Subcutaneous abdominal adipose tissue (tissue), 5 donors: ENCODE measurements at regions not wholly inside any gene's neighbourhood (a gene's known extent, or its start where the extent isn't known, plus 50 kb on each side); places are given as distances from the start of the nearest gene placed in this dataset.

Experiments used
- H3K27ac ChIP-seq: one replicate; pipeline ENCODE4 v1.7.0; 2013; ENCODE audit warnings: low read depth, mild to moderate bottlenecking, inconsistent platforms, low read length, moderate library complexity
- H3K27me3 ChIP-seq, 5 donors: one replicate each; pipeline ENCODE4 v1.7.0; 2013; ENCODE audit warnings: low read length in 5 of 5, inconsistent platforms in 1 of 5; ENCODE audit not compliant: control insufficient read depth in 5 of 5, insufficient read depth in 4 of 5
- H3K36me3 ChIP-seq, 5 donors: one replicate each; pipeline ENCODE4 v1.7.0; 2013; ENCODE audit warnings: low read length in 5 of 5; ENCODE audit not compliant: control insufficient read depth in 5 of 5, insufficient read depth in 5 of 5
- H3K4me1 ChIP-seq, 5 donors: one replicate each; pipeline ENCODE4 v1.7.0; 2013; ENCODE audit warnings: low read length in 5 of 5, mild to moderate bottlenecking in 3 of 5, moderate library complexity in 1 of 5; ENCODE audit not compliant: control insufficient read depth in 5 of 5, insufficient read depth in 5 of 5
- H3K4me3 ChIP-seq, 5 donors: one replicate each; pipeline ENCODE4 v1.7.0; 2013; ENCODE audit warnings: low read length in 5 of 5, low read depth in 1 of 5
- H3K9ac ChIP-seq, 5 donors: one replicate each; pipeline ENCODE4 v1.7.0; 2013; ENCODE audit warnings: low read length in 5 of 5, mild to moderate bottlenecking in 4 of 5, moderate library complexity in 3 of 5
- H3K9me3 ChIP-seq, 5 donors: one replicate each; pipeline ENCODE4 v1.7.0; 2013; ENCODE audit warnings: low read length in 5 of 5; ENCODE audit not compliant: control insufficient read depth in 5 of 5
- donor health status: healthy.
- donor health status: healthy.
- donor health status: healthy.
- donor health status: healthy.
- donor health status: healthy.

DNA sequence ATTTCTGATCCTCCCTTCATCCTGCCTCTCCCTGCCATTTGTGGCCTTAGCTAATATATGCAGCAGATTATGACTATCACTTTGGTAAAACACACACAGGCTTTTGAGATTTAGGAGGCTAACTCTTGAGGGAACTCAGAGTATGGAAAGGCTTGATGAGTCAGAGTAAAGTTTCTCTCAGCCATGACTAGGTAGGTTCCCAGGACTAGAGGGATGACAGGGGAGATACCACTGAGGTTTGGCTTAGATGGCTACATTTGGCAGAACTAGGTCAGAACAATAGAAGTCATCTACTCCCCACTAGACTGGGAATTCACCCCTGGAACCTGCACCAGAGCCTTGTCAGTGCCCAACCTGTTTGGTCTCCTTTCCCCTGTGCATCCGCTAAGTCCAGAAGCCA, 585.7 kb downstream of the TLL1 start:
- Histone ChIP-seq H3K36me3 (no peaks in the 10 kb centered on the region), H3K9me3 (no peaks in the 10 kb centered on the region), H3K9ac (no peak overlapping the region), H3K27me3 (no peaks in the 10 kb centered on the region), H3K4me3 (no peak overlapping the region), H3K27ac (no peak overlapping the region), H3K4me1 (peaks cover 0 to 7% (median 0%) of the 10 kb centered on the region in 5 donors)

DNA sequence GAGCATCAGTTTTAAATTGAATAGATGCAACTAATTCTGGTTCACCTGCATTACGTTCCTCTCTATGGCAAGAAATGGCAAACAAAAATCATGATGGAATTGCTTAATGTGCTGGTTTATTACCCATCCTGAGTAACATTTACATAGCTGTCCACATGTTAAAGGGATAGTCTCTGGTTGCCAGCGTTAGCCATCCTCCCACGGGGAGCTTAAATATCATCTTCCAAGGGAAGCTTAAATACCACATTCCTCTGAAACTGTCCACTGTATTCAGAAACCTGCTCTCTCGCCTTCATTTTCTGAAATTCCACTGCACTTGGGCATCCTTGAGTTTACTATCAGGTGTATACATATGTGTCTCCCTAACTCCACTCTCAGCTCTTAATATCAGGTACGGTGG, 586.6 kb downstream of the TLL1 start:
- peaks cover 0 to 7% (median 0%) of the 10 kb centered on the region in 5 donors for H3K4me1 ChIP-seq
- H3K4me3 ChIP-seq = no peak overlapping the region
- no peaks in the 10 kb centered on the region for H3K9me3 ChIP-seq
- no peaks in the 10 kb centered on the region for H3K36me3 ChIP-seq
- no peaks in the 10 kb centered on the region for H3K27me3 ChIP-seq
- no peak overlapping the region for H3K27ac ChIP-seq
- H3K9ac ChIP-seq = no peak overlapping the region

DNA sequence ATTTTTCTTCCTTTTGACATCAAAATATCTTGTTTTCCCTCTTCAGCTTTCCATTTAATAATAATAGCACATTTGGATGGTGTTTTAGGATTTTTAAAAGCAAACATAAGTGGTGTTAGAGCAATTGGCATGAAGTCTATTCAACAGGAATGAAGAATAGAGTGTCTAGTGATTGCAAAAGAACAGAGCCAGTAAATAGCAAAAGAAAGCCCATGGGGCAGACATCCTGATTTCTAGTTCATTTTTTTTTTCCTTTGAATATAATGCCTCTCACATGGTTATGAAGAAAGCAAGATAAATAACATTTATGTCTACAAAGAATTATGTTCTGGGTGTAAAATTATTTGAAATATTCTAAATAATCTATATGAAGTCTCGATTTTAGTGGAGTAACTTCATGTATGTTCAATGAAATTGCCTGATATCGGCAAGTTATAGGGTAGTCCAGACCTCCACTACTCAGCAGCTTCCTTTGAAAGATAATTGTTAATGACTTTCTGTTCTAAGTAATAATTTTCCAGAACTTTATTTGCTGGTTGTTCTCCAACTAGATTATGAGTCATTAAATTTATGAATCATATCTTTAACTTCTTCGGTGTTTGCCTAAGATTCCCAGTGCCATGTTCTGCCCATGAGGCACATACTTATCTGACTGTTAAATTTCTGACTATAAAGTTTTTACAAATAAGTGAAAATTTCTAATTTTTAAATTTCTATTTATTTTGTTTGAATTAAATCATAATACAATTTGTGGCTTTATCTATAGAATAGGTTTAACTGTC, 587.9 kb downstream of the TLL1 start:
- Histone ChIP-seq H3K4me3 (no peak overlapping the region), H3K27ac (no peak overlapping the region), H3K27me3 (no peaks in the 10 kb centered on the region), H3K9me3 (no peaks in the 10 kb centered on the region), H3K4me1 (peaks cover 0 to 7% (median 0%) of the 10 kb centered on the region in 5 donors), H3K36me3 (no peaks in the 10 kb centered on the region), H3K9ac (no peak overlapping the region)

DNA sequence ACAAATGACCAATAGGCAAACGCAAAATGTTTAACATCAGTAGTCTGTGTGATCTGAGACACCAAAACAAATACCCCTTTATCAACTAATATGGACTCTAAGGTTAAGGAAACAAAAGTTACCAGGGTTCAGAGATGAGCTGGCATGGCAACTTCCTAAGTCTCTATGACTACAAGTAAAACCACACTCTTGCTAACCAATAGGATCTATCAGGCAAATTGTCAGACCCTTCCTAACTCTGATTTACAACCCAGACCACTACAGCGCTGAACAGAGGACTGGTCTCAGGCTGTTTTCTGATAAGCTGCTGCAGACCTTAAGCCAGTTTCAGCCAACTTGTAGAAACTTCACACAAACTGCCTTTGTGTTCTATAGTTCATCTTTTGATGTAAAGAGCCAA, 608.0 kb downstream of the TLL1 start:
- no peaks in the 10 kb centered on the region for H3K36me3 ChIP-seq
- H3K9me3 ChIP-seq = no peaks in the 10 kb centered on the region
- H3K27ac ChIP-seq = no peak overlapping the region
- H3K4me1 ChIP-seq = no peaks in the 10 kb centered on the region
- no peak overlapping the region for H3K9ac ChIP-seq
- no peak overlapping the region for H3K4me3 ChIP-seq
- H3K27me3 ChIP-seq = no peaks in the 10 kb centered on the region

DNA sequence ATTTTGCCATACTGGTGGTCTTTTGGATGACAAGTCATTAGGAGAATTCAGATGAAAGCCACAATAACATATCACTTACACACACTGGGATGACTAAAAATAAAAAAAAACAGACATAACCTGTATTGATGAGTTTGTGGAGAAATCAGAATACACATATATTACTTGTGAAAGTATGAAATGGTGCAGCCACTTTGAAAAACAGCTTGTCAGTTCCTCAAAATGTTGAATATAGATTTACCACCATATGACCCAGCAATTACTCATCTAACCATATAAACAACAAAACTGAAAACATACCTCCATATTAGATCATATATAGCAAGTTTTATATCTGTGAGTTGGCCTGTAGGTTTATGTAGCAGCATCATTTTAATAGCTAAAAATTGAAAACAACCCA, 608.7 kb downstream of the TLL1 start:
- Histone ChIP-seq H3K27me3 (no peaks in the 10 kb centered on the region), H3K9me3 (no peaks in the 10 kb centered on the region), H3K36me3 (no peaks in the 10 kb centered on the region), H3K27ac (no peak overlapping the region), H3K9ac (no peak overlapping the region), H3K4me3 (no peak overlapping the region), H3K4me1 (no peaks in the 10 kb centered on the region)

- H3K4me3 ChIP-seq = no peak overlapping the region
- no peak overlapping the region for H3K27ac ChIP-seq
- no peak overlapping the region for H3K9ac ChIP-seq
- no peaks in the 10 kb centered on the region for H3K27me3 ChIP-seq
- no peaks in the 10 kb centered on the region for H3K9me3 ChIP-seq
- no peaks in the 10 kb centered on the region for H3K36me3 ChIP-seq
- H3K4me1 ChIP-seq = no peaks in the 10 kb centered on the region
Measured at GRCh38 chr4:166482758-166483157, 609.7 kb downstream of the TLL1 start.

- no peaks in the 10 kb centered on the region for H3K9me3 ChIP-seq
- H3K36me3 ChIP-seq = no peaks in the 10 kb centered on the region
- H3K9ac ChIP-seq = no peak overlapping the region
- no peaks in the 10 kb centered on the region for H3K4me1 ChIP-seq
- no peaks in the 10 kb centered on the region for H3K27me3 ChIP-seq
- H3K4me3 ChIP-seq = no peak overlapping the region
- H3K27ac ChIP-seq = no peak overlapping the region
Measured at GRCh38 chr4:166491635-166492034, 618.6 kb downstream of the TLL1 start.

DNA sequence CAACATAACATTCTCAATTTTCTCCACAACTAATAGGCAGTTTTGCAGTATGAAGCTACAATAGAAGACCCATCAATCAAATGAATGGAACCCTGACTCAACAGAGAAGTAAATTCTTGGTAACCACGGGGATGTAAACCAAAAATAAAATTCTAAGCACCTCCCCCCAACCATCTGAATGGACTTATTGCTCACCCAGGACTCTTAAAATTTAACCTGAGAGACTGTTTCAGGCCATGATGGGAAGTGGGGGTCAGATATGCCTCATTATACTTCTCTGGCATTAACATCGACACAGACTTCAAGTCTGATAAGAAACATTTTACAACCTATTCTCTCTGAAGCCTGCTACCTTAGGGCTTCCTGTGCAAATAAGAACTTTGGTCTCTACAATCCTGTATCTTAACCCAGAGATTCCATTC, 620.9 kb downstream of the TLL1 start:
- H3K9me3 ChIP-seq = no peaks in the 10 kb centered on the region
- H3K4me3 ChIP-seq = no peak overlapping the region
- no peak overlapping the region for H3K27ac ChIP-seq
- H3K36me3 ChIP-seq = no peaks in the 10 kb centered on the region
- no peaks in the 10 kb centered on the region for H3K4me1 ChIP-seq
- no peaks in the 10 kb centered on the region for H3K27me3 ChIP-seq
- H3K9ac ChIP-seq = no peak overlapping the region

- H3K4me3 ChIP-seq = no peak overlapping the region
Measured at GRCh38 chr4:166498546-166498945, 625.5 kb downstream of the TLL1 start.

GRCh38 chr4:166499820-166500219, 626.8 kb downstream of the TLL1 start:
- no peak overlapping the region for H3K9ac ChIP-seq
- H3K9me3 ChIP-seq = peaks cover 0 to 6% (median 0%) of the 10 kb centered on the region in 5 donors
- H3K27me3 ChIP-seq = no peaks in the 10 kb centered on the region
- no peak overlapping the region for H3K27ac ChIP-seq
- H3K36me3 ChIP-seq = no peaks in the 10 kb centered on the region
- H3K4me1 ChIP-seq = no peaks in the 10 kb centered on the region
- no peak overlapping the region for H3K4me3 ChIP-seq

More at GRCh38 chr4:166498546-166498945, 625.5 kb downstream of the TLL1 start:
- H3K27ac ChIP-seq = no peak overlapping the region
- no peaks in the 10 kb centered on the region for H3K27me3 ChIP-seq
- H3K9ac ChIP-seq = no peak overlapping the region
- no peaks in the 10 kb centered on the region for H3K4me1 ChIP-seq
- peaks cover 0 to 6% (median 0%) of the 10 kb centered on the region in 5 donors for H3K9me3 ChIP-seq
- no peaks in the 10 kb centered on the region for H3K36me3 ChIP-seq
